Panc1 (cell line): ENCODE measurements at regions not wholly inside any gene's neighbourhood (a gene's known extent, or its start where the extent isn't known, plus 50 kb on each side); places are given as distances from the start of the nearest gene placed in this dataset.
"Not testable (repeated sequence)": the region's sequence is repeated elsewhere in the genome, so short reads cannot be mapped to it uniquely, and the experiment has no call there.

ENCODE experiments used
- ATAC-seq: fragments of 200-7000 bp; cut with Tn5 transposase; 2 replicates; pipeline ENCODE4 v1.9.1; 2020; ENCODE audit warnings: mild to moderate bottlenecking, moderate library complexity
- BruUV-seq: library from RNA; stranded (reverse); fragments of 400-500 nt; replicated peaks from 2 replicates; lab custom pipeline; 2021; lab: Mats Ljungman, UMichigan
- CTCF ChIA-PET: fragments of 300-600 bp; sonication (Branson Sonifier 250); formaldehyde crosslinking; loops from one replicate; lab custom pipeline; 2022; ENCODE audit warnings: antibody characterized with exemption; lab: Charles Lee
- POLR2A ChIA-PET: fragments of 300-600 bp; sonication (Branson Sonifier 250); formaldehyde crosslinking; loops from one replicate; lab custom pipeline; 2022; ENCODE audit warnings: antibody characterized with exemption; lab: Charles Lee
- DNase-seq: peaks from one replicate; pipeline ENCODE4 v3.0.0-alpha.2; 2010; ENCODE audit warnings: low read depth, low spot score
- H3K27ac ChIP-seq: 2 replicates; pipeline ENCODE4 v1.5.1; 2011; ENCODE audit warnings: mild to moderate bottlenecking, low read length, inconsistent platforms
- H3K27me3 ChIP-seq: fragments of 200-500 bp; sonication (Bioruptor generic); 2 replicates; pipeline ENCODE4 v1.6.0; 2014; ENCODE audit warnings: low read length, inconsistent platforms; ENCODE audit not compliant: control insufficient read depth, insufficient read depth
- H3K36me3 ChIP-seq: fragments of 200-500 bp; sonication (Bioruptor generic); 2 replicates; pipeline ENCODE4 v1.5.1; 2014; ENCODE audit warnings: inconsistent platforms, mild to moderate bottlenecking, low read length, moderate library complexity; ENCODE audit not compliant: control insufficient read depth, insufficient read depth
- H3K4me1 ChIP-seq: 2 replicates; pipeline ENCODE4 v1.5.1; 2011; ENCODE audit warnings: inconsistent platforms, mild to moderate bottlenecking, low read length, moderate library complexity; ENCODE audit not compliant: control insufficient read depth, insufficient read depth
- H3K4me3 ChIP-seq, 2 experiments: 2 replicates each; pipeline ENCODE4 v1.5.1; 2011 to 2012; ENCODE audit warnings: low read depth in 2 of 2, low read length in 2 of 2, mild to moderate bottlenecking in 2 of 2, inconsistent platforms in 1 of 2, moderate library complexity in 1 of 2
- H3K9me3 ChIP-seq: fragments of 200-500 bp; sonication (Bioruptor generic); 2 replicates; pipeline ENCODE4 v1.5.1; 2014; ENCODE audit warnings: low read depth, mild to moderate bottlenecking, inconsistent platforms, low read length, moderate library complexity; ENCODE audit not compliant: control insufficient read depth, insufficient read depth
- in situ Hi-C: cut with HindIII; loops from 2 replicates; pipeline ENCODE4 v1.10.0; 2016; ENCODE audit warnings: low sequenced_read_pairs, low pct_unique_long_range_greater_than_20kb
- intact Hi-C: fragments of 100-400 bp; cut with micrococcal nuclease; formaldehyde crosslinking; loops from one replicate; pipeline ENCODE4 v1.10.0; 2022; ENCODE audit not compliant: unreplicated experiment

DNA sequence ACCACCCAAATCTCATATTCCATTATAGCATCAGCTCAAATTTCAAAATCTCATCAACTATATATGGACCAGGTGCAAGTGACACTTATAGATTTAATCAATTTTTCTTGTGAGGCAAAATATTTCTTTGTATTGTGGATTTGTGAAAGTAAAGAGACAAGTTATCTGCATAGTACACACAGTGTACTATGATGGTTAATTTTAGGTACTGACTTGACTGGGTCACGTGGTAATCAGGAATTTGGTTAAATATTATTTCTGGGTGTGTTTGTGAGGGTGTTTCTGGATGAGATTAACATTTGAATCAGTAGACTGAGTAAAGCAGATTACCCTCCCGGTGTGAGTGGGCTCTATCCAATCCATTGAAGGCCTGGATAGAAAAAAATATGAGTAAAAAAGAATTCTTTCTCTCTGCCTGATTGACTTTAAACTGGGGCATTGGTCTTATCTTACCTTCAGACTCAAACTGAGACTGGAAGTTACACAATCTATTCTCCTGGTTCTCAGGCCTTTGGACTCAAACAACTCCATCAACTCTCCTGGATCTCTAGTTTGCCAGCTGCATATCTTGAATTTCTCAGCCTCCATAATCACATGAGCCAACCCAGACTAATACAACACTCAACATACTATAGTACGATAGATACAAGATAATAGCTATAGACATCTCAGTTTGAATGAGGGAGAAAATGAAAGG is 799.9 kb downstream of the NAP1L3 start:
- DNase-seq, H3K27me3 ChIP-seq, in situ Hi-C loops, ATAC-seq, POLR2A ChIA-PET, CTCF ChIA-PET, BruUV-seq, H3K4me1 ChIP-seq, intact Hi-C loops, H3K36me3 ChIP-seq, H3K27ac ChIP-seq, H3K9me3 ChIP-seq, H3K4me3 ChIP-seq: not testable (repeated sequence)

DNA sequence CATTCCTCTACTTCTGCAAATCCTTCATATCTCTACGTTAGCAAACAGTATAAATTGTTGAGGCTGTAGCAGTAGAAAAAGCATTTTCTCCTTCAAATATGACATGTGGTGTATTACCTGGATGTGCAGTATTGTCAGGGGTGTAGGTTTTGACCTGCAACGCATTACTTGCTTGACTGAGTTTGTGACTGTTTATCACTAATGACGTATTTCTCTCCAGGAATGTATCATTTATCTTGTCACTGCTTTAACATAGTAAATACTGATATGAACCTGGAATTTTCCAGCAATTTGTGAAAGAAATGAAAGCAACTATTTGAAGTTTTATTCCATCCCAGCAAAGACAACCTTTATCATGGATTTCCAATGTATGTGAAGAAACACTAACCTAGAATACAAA is 823.4 kb downstream of the NAP1L3 start:
- intact Hi-C loops, DNase-seq: not testable (repeated sequence)

DNA sequence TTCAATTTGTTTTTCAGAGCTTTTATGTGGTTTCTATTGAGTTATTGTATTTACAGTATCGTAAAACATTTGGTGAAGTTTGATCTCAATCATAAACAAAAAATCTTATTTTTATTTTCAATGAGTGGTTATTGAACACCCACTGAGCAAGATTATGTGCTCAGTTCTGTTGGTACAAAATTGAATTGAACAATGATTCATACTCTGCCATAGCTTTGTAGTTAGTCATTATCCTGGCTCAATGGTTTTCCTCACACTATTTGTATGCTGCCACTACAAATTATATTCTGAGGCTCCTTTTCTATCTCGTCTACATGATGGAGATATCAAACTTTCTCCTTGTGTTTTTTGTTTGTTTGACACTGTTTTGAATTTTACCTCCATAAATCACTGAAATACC is 829.5 kb downstream of the NAP1L3 start:
- H3K27ac ChIP-seq, H3K9me3 ChIP-seq, ATAC-seq, DNase-seq, BruUV-seq, H3K4me1 ChIP-seq, H3K4me3 ChIP-seq, H3K36me3 ChIP-seq, in situ Hi-C loops, H3K27me3 ChIP-seq, POLR2A ChIA-PET, CTCF ChIA-PET, intact Hi-C loops: not testable (repeated sequence)

More for the DNA sequence above, 823.4 kb downstream of the NAP1L3 start:
- H3K27me3 ChIP-seq, H3K9me3 ChIP-seq, POLR2A ChIA-PET, in situ Hi-C loops, H3K4me1 ChIP-seq, BruUV-seq, CTCF ChIA-PET, H3K4me3 ChIP-seq, H3K27ac ChIP-seq, H3K36me3 ChIP-seq, ATAC-seq: not testable (repeated sequence)

DNA sequence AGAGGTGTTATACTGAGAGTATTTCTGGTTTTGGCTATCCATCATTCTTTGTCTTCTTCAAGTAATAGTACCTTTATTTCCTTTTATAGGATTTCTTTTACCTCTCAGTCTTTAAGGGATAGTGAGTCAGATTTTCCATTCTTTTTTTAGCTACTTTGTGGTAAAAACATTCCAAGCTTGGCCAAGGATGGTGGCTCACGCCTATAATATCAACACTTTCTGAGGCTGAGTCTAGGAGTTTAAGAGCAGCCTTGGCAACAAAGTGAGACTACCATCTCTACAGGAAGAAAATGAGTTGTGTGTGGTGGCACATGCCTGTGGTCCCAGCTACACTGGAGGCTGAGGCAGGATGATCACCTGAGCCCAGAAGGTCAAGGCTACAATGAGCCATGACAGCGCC is 840.6 kb downstream of the NAP1L3 start:
- H3K27ac ChIP-seq, DNase-seq, intact Hi-C loops, H3K4me1 ChIP-seq, H3K9me3 ChIP-seq, ATAC-seq, H3K27me3 ChIP-seq, BruUV-seq, in situ Hi-C loops, CTCF ChIA-PET, H3K36me3 ChIP-seq, H3K4me3 ChIP-seq, POLR2A ChIA-PET: not testable (repeated sequence)

- CTCF ChIA-PET, BruUV-seq, H3K36me3 ChIP-seq, DNase-seq, H3K9me3 ChIP-seq, H3K4me1 ChIP-seq, intact Hi-C loops, POLR2A ChIA-PET, H3K27ac ChIP-seq, ATAC-seq, H3K27me3 ChIP-seq, in situ Hi-C loops: not testable (repeated sequence)
- peak overlapping the region; percentile 22 to 31 for H3K4me3 ChIP-seq
Observed at GRCh38 chrX:92830083-92830482, 843.3 kb downstream of the NAP1L3 start.

DNA sequence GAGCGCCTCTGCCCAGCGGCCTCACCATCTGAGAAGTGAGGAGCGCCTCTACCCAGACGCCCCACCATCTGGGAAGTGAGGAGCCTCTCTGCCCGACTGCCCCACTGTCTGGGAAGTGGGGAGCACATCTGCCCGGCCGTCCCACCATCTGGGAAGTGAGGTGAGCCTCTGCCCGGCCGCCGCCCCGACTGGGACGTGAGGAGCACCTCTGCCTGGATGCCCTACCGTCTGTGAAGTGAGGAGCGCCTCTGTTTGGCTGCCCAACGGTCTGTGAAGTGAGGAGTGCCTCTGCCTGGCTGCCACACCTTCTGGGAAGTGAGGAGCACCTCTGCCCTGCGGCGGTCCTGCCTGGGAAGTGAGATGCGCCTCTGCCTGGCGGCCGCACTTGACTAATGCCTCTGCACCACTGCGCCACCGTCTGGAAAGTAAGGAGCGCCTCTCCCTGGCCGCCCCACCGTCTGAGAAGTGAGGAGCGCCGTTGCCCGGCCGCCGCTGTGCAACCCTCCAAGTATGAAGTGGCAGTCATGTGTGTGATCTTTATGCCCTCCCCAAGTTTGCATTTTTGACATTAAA is 851.7 kb downstream of the NAP1L3 start:
- intact Hi-C loops, H3K27me3 ChIP-seq, H3K9me3 ChIP-seq, H3K27ac ChIP-seq, CTCF ChIA-PET, ATAC-seq, H3K36me3 ChIP-seq, POLR2A ChIA-PET, in situ Hi-C loops, H3K4me3 ChIP-seq, BruUV-seq, DNase-seq, H3K4me1 ChIP-seq: not testable (repeated sequence)

- DNase-seq, POLR2A ChIA-PET: not testable (repeated sequence)
Observed at GRCh38 chrX:92792080-92792479, 881.3 kb downstream of the NAP1L3 start.

More at GRCh38 chrX:92792080-92792479, 881.3 kb downstream of the NAP1L3 start:
- H3K9me3 ChIP-seq, H3K27ac ChIP-seq, in situ Hi-C loops, ATAC-seq, CTCF ChIA-PET, intact Hi-C loops, H3K27me3 ChIP-seq, H3K4me3 ChIP-seq, H3K36me3 ChIP-seq, BruUV-seq, H3K4me1 ChIP-seq: not testable (repeated sequence)
